ENCODE measurements at regions not wholly inside any gene's neighbourhood (a gene's known extent, or its start where the extent isn't known, plus 50 kb on each side); places are given as distances from the start of the nearest gene placed in this dataset.
A peak's percentile ranks its signal among the peaks of the same experiment; 100 is the strongest.

DNA sequence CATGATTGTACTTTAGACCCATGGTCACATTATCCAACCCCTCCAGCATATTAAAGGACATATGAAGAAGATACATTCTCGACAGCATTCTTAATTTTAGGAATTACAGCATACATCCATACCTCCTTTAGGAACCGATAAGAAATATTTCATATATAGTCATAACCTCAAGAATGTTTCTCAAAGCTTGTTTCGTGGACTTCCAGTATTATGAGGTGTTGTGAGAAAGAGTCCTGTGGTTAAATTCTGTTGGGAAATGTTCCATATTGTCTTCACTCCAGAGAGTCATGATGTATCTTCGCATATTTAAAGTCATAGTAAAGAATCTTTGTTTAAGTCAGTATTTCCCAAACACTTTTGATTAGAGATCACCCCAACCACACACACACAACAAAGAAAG is 321.0 kb upstream of the SNX7 start:
- TF ChIP-seq EZH2phosphoT487 (IDR thresholded peaks at IDR 0.05; ENCODE audit: insufficient read depth, low read depth): no peak
- TF ChIP-seq EZH2 (IDR thresholded peaks at IDR 0.05; ENCODE audit: insufficient read depth, poor library complexity, severe bottlenecking): no peak
- in situ Hi-C loops (cut with MboI): no loop called here
- Histone ChIP-seq H2AFZ (no peak overlapping the region), H3K4me2 (ENCODE audit: unreplicated experiment) (no peak overlapping the region), H3K4me3 (no peak overlapping the region), H4K20me1 (ENCODE audit: insufficient read depth) (no peaks in the 10 kb centered on the region), H3K9me3 (ENCODE audit: low read depth) (no peaks in the 10 kb centered on the region), H3K9ac (no peak overlapping the region), H3K27ac (no peak overlapping the region), H3K79me2 (ENCODE audit: insufficient read depth) (no peaks in the 10 kb centered on the region), H3K27me3 (replicated peaks; ENCODE audit: insufficient read depth) (no peaks in the 10 kb centered on the region), H3K4me1 (ENCODE audit: insufficient read depth) (no peaks in the 10 kb centered on the region), H3F3A (ENCODE audit: insufficient read depth) (no peaks in the 10 kb centered on the region), H3K36me3 (ENCODE audit: low read depth) (no peaks in the 10 kb centered on the region), H3K9me2 (ENCODE audit: insufficient read depth) (no peaks in the 10 kb centered on the region)
- 67 to 77% methylated on average over 4 of the region's 4 CpGs for WGBS, 2 experiments (ENCODE audit: low coverage in 1 of 2, low lambda C conversion rate in 2 of 2, missing lambda C conversion rate in 2 of 2)
- peak; percentile 34 for DNase-seq

GRCh38 chr1:98336472-98337083 is 324.9 kb upstream of the SNX7 start:
- H3K27me3 ChIP-seq (replicated peaks; ENCODE audit: insufficient read depth): no peaks in the 10 kb centered on the region
- no peaks in the 10 kb centered on the region for H3K9me3 ChIP-seq (ENCODE audit: low read depth)
- no peak for DNase-seq
- no peaks in the 10 kb centered on the region for H3K9me2 ChIP-seq (ENCODE audit: insufficient read depth)
- TF ChIP-seq EZH2 (IDR thresholded peaks at IDR 0.05; ENCODE audit: insufficient read depth, poor library complexity, severe bottlenecking) (no peak), EZH2phosphoT487 (IDR thresholded peaks at IDR 0.05; ENCODE audit: insufficient read depth, low read depth) (no peak)
- no peak overlapping the region for H3K4me2 ChIP-seq (ENCODE audit: unreplicated experiment)
- no peak overlapping the region for H3K9ac ChIP-seq
- in situ Hi-C loops (cut with MboI): no loop called here
- H3K79me2 ChIP-seq (ENCODE audit: insufficient read depth): no peaks in the 10 kb centered on the region
- H4K20me1 ChIP-seq (ENCODE audit: insufficient read depth): no peaks in the 10 kb centered on the region
- no peaks in the 10 kb centered on the region for H3K36me3 ChIP-seq (ENCODE audit: low read depth)
- WGBS, 2 experiments (ENCODE audit: low coverage in 1 of 2, low lambda C conversion rate in 2 of 2, missing lambda C conversion rate in 2 of 2): 92 to 94% methylated on average over 5 of the region's 5 CpGs
- peaks cover 3% of the 10 kb centered on the region for H3K4me1 ChIP-seq (ENCODE audit: insufficient read depth)
- H3F3A ChIP-seq (ENCODE audit: insufficient read depth): no peaks in the 10 kb centered on the region
- H3K27ac ChIP-seq: no peak overlapping the region
- no peak overlapping the region for H2AFZ ChIP-seq
- no peak overlapping the region for H3K4me3 ChIP-seq

DNA sequence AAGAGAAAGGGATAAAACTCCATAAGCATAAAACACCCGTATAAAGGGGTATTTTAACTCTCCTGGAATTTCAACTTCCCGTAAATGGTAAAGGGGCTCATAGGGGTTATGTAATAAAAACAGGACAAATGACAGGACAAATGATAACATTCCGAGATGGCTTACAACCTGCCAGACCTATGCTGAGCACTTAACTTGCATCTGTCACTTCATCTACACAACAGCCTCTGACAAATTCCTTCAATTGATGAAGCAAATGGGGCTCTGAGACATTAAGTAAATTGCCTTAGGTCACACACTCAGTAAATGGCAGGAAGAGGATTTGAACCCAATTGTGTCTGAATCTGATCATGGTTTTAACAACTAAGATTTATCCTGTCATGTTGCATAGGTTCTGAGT is 327.6 kb upstream of the SNX7 start:
- Histone ChIP-seq H3K9me3 (ENCODE audit: low read depth) (no peaks in the 10 kb centered on the region), H3K27me3 (replicated peaks; ENCODE audit: insufficient read depth) (no peaks in the 10 kb centered on the region), H3F3A (ENCODE audit: insufficient read depth) (no peaks in the 10 kb centered on the region), H4K20me1 (ENCODE audit: insufficient read depth) (no peaks in the 10 kb centered on the region), H3K4me2 (ENCODE audit: unreplicated experiment) (no peak overlapping the region), H3K79me2 (ENCODE audit: insufficient read depth) (no peaks in the 10 kb centered on the region), H3K4me3 (no peak overlapping the region), H3K9me2 (ENCODE audit: insufficient read depth) (no peaks in the 10 kb centered on the region; the same call in 1 of the 2 replicates), H3K36me3 (ENCODE audit: low read depth) (no peaks in the 10 kb centered on the region), H3K4me1 (ENCODE audit: insufficient read depth) (peaks cover 15% of the 10 kb centered on the region), H3K27ac (no peak overlapping the region), H3K9ac (no peak overlapping the region), H2AFZ (no peak overlapping the region)
- TF ChIP-seq EZH2 (IDR thresholded peaks at IDR 0.05; ENCODE audit: insufficient read depth, poor library complexity, severe bottlenecking) (no peak), EZH2phosphoT487 (IDR thresholded peaks at IDR 0.05; ENCODE audit: insufficient read depth, low read depth) (no peak)
- DNase-seq: no peak
- WGBS, 2 experiments (ENCODE audit: low coverage in 1 of 2, low lambda C conversion rate in 2 of 2, missing lambda C conversion rate in 2 of 2): 91 to 98% methylated on average over 3 of the region's 3 CpGs
- in situ Hi-C loops (cut with MboI): no loop called here

DNA sequence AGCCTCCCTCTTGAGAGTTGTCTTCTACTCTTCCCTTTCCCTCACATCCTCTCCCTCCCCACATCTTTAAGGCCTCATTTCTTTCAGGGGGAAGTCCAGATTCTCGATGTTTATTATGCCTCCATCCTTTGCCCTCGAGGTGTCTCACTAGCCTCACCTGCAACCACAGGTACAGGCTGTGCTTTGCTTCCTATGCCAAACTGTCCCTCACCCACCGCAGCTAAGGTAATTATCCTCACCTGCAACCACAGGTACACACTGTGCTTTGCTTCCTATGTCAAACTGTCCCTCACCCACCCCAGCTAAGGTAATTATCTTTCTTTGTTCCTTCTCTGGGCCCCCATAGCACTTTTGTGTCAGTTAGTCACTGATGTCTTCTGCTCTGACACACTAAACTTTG is 328.1 kb upstream of the SNX7 start:
- Histone ChIP-seq H3K4me3 (no peak overlapping the region), H3K36me3 (ENCODE audit: low read depth) (no peaks in the 10 kb centered on the region), H3K9me3 (ENCODE audit: low read depth) (no peaks in the 10 kb centered on the region), H3K9ac (no peak overlapping the region), H3K9me2 (ENCODE audit: insufficient read depth) (no peaks in the 10 kb centered on the region; the same call in 1 of the 2 replicates), H4K20me1 (ENCODE audit: insufficient read depth) (no peaks in the 10 kb centered on the region), H2AFZ (no peak overlapping the region), H3K4me1 (ENCODE audit: insufficient read depth) (peaks cover 19% of the 10 kb centered on the region), H3K4me2 (ENCODE audit: unreplicated experiment) (no peak overlapping the region), H3F3A (ENCODE audit: insufficient read depth) (peaks cover 5% of the 10 kb centered on the region), H3K79me2 (ENCODE audit: insufficient read depth) (no peaks in the 10 kb centered on the region), H3K27ac (no peak overlapping the region), H3K27me3 (replicated peaks; ENCODE audit: insufficient read depth) (no peaks in the 10 kb centered on the region)
- 82 to 94% methylated on average over 2 to 3 of the region's 3 CpGs for whole genome bisulfite sequencing, 2 experiments (ENCODE audit: low coverage in 1 of 2, low lambda C conversion rate in 2 of 2, missing lambda C conversion rate in 2 of 2)
- in situ Hi-C loops (cut with MboI): no loop called here
- TF ChIP-seq EZH2 (IDR thresholded peaks at IDR 0.05; ENCODE audit: insufficient read depth, poor library complexity, severe bottlenecking): no peak
- TF ChIP-seq EZH2phosphoT487 (IDR thresholded peaks at IDR 0.05; ENCODE audit: insufficient read depth, low read depth): no peak
- no peak for DNase-seq
